Thyroid gland (tissue), 4 donors: ENCODE measurements at regions not wholly inside any gene's neighbourhood (a gene's known extent, or its start where the extent isn't known, plus 50 kb on each side); places are given as distances from the start of the nearest gene placed in this dataset.

Source experiments
- DNase-seq, 2 donors: peaks; one replicate each; pipeline ENCODE4 v3.0.0-alpha.2; 2019
- H3K27ac ChIP-seq, 3 donors: fragments of 200-600 bp; sonication (generic); 1 replicate in 2 of 3; 2 replicates in 1 of 3; pipeline ENCODE4 v1.5.1; 2016 to 2019; ENCODE audit warnings: mild to moderate bottlenecking in 1 of 3, moderate library complexity in 1 of 3
- H3K27me3 ChIP-seq: fragments of 200-600 bp; sonication (generic); one replicate; pipeline ENCODE4 v1.5.1; 2019
- H3K36me3 ChIP-seq, 2 donors: fragments of 200-600 bp; sonication (generic); one replicate each; pipeline ENCODE4 v1.5.1; 2016 to 2019
- H3K4me1 ChIP-seq, 2 donors: fragments of 200-600 bp; sonication (generic); one replicate each; pipeline ENCODE4 v1.5.1; 2017 to 2019
- H3K4me3 ChIP-seq, 3 donors: fragments of 200-600 bp; sonication (generic); replicated peaks in 1 of 3; 1 replicate in 2 of 3; 2 replicates in 1 of 3; pipeline ENCODE4 v1.5.1; 2016; ENCODE audit warnings: mild to moderate bottlenecking in 1 of 3
- H3K9me3 ChIP-seq: fragments of 200-600 bp; sonication (generic); one replicate; pipeline ENCODE4 v1.5.1; 2017
- CTCF ChIP-seq, 6 experiments: fragments of 200-600 bp in 3 of 6; fragments of 450-650 bp in 3 of 6; sonication (generic) in 3 of 6; IDR thresholded peaks; one replicate each; pipeline ENCODE4 v1.5.1; 2016 to 2019; ENCODE audit warnings: antibody characterized with exemption in 6 of 6, mild to moderate bottlenecking in 2 of 6, inconsistent platforms in 1 of 6, moderate library complexity in 1 of 6
- POLR2A ChIP-seq, 2 donors: fragments of 450-650 bp; IDR thresholded peaks; one replicate each; pipeline ENCODE4 v1.6.1; 2017; ENCODE audit warnings: antibody characterized with exemption in 2 of 2, mild to moderate bottlenecking in 2 of 2, moderate library complexity in 1 of 2
- WGBS, 2 donors: methylation state at CpG; one replicate each; pipeline ENCODE4 v1.1.5; 2017; 5-methylcytosine and 5-hydroxymethylcytosine counted together
- intact Hi-C: fragments of 100-400 bp; cut with DNase I; formaldehyde crosslinking; loops from one replicate; pipeline ENCODE4 v1.15.1; 2023

GRCh38 chr12:11499806-11500187, 104.4 kb upstream of the PRB2 start:
- Histone ChIP-seq H3K27ac (no peak overlapping the region), H3K27me3 (no peaks in the 10 kb centered on the region), H3K36me3 (no peaks in the 10 kb centered on the region), H3K4me3 (no peak overlapping the region), H3K4me1 (peaks cover 3 to 6% of the 10 kb centered on the region in 2 donors), H3K9me3 (no peaks in the 10 kb centered on the region)
- intact Hi-C loops, result no loop called here
- DNase-seq, result no peak
- WGBS, 2 donors, result 55 to 69% methylated on average over 11 of the region's 11 CpGs
- TF ChIP-seq CTCF (IDR thresholded peaks at IDR 0.05) (no peak), POLR2A (IDR thresholded peaks at IDR 0.05) (no peak)

GRCh38 chr12:11500188-11500860, 105.0 kb upstream of the PRB2 start:
- peak; percentile 88 to 91 for DNase-seq
- no peak for TF ChIP-seq POLR2A (IDR thresholded peaks at IDR 0.05)
- peak in 1 of 6 experiments; percentile 6 for TF ChIP-seq CTCF (IDR thresholded peaks at IDR 0.05)
- 6% methylated on average over 20 to 43 of the region's 62 CpGs for WGBS, 2 donors
- no peak overlapping the region for H3K27ac ChIP-seq
- H3K9me3 ChIP-seq, result no peaks in the 10 kb centered on the region
- H3K36me3 ChIP-seq, result no peaks in the 10 kb centered on the region
- H3K4me3 ChIP-seq, result no peak overlapping the region
- peaks cover 3 to 6% of the 10 kb centered on the region in 2 donors for H3K4me1 ChIP-seq
- no peaks in the 10 kb centered on the region for H3K27me3 ChIP-seq
- intact Hi-C loops, result no loop called here

GRCh38 chr12:11500861-11501230, 105.5 kb upstream of the PRB2 start:
- 21% methylated on average over 12 to 13 of the region's 14 CpGs for WGBS, 2 donors
- no peak for DNase-seq
- Histone ChIP-seq H3K36me3 (no peaks in the 10 kb centered on the region), H3K27ac (no peak overlapping the region), H3K4me3 (no peak overlapping the region), H3K4me1 (peaks cover 4 to 7% of the 10 kb centered on the region in 2 donors), H3K9me3 (no peaks in the 10 kb centered on the region), H3K27me3 (no peaks in the 10 kb centered on the region)
- intact Hi-C loops, result no loop called here
- TF ChIP-seq CTCF (IDR thresholded peaks at IDR 0.05) (no peak), POLR2A (IDR thresholded peaks at IDR 0.05) (no peak)

- intact Hi-C loops, result no loop called here
- Histone ChIP-seq H3K27ac (no peak overlapping the region), H3K4me3 (no peak overlapping the region)
These were observed 113.3 kb upstream of the PRB2 start for GRCh38 chr12:11508699-11509098.

More at GRCh38 chr12:11508699-11509098, 113.3 kb upstream of the PRB2 start:
- no peak for TF ChIP-seq CTCF (IDR thresholded peaks at IDR 0.05)
- no peak for TF ChIP-seq POLR2A (IDR thresholded peaks at IDR 0.05)
- DNase-seq, result peak; percentile 41 to 63
- 13 to 36% methylated on average over 4 of the region's 4 CpGs for WGBS, 2 donors
- Histone ChIP-seq H3K27me3 (no peaks in the 10 kb centered on the region), H3K9me3 (no peaks in the 10 kb centered on the region), H3K4me1 (peaks cover 7 to 8% of the 10 kb centered on the region in 2 donors), H3K36me3 (no peaks in the 10 kb centered on the region)
